ENCODE measurements at regions not wholly inside any gene's neighbourhood (a gene's known extent, or its start where the extent isn't known, plus 50 kb on each side); places are given as distances from the start of the nearest gene placed in this dataset.

GRCh38 chr1:221104596-221104995 lies 225.4 kb downstream of the HLX start:
- TF ChIP-seq CTCF (IDR thresholded peaks at IDR 0.05; ENCODE audit: poor library complexity, severe bottlenecking) (no peak), TAF1 (IDR thresholded peaks at IDR 0.05; ENCODE audit: low read depth) (no peak), EZH2 (IDR thresholded peaks at IDR 0.05; ENCODE audit: borderline replicate concordance, insufficient read depth, low read length, poor library complexity, severe bottlenecking) (no peak), EP300 (conservative IDR thresholded peaks at IDR 0.05; ENCODE audit: poor library complexity, severe bottlenecking) (no peak), POLR2AphosphoS5 (IDR thresholded peaks at IDR 0.05) (no peak), SMC3 (conservative IDR thresholded peaks at IDR 0.05; ENCODE audit: poor library complexity) (no peak)
- TF ChIP-seq, protein P1, sequence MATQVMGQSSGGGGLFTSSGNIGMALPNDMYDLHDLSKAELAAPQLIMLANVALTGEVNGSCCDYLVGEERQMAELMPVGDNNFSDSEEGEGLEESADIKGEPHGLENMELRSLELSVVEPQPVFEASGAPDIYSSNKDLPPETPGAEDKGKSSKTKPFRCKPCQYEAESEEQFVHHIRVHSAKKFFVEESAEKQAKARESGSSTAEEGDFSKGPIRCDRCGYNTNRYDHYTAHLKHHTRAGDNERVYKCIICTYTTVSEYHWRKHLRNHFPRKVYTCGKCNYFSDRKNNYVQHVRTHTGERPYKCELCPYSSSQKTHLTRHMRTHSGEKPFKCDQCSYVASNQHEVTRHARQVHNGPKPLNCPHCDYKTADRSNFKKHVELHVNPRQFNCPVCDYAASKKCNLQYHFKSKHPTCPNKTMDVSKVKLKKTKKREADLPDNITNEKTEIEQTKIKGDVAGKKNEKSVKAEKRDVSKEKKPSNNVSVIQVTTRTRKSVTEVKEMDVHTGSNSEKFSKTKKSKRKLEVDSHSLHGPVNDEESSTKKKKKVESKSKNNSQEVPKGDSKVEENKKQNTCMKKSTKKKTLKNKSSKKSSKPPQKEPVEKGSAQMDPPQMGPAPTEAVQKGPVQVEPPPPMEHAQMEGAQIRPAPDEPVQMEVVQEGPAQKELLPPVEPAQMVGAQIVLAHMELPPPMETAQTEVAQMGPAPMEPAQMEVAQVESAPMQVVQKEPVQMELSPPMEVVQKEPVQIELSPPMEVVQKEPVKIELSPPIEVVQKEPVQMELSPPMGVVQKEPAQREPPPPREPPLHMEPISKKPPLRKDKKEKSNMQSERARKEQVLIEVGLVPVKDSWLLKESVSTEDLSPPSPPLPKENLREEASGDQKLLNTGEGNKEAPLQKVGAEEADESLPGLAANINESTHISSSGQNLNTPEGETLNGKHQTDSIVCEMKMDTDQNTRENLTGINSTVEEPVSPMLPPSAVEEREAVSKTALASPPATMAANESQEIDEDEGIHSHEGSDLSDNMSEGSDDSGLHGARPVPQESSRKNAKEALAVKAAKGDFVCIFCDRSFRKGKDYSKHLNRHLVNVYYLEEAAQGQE (IDR thresholded peaks at IDR 0.05; ENCODE audit: borderline replicate concordance): no peak
